ENCODE measurements at regions not wholly inside any gene's neighbourhood (a gene's known extent, or its start where the extent isn't known, plus 50 kb on each side); places are given as distances from the start of the nearest gene placed in this dataset.

GRCh38 chr11:28547321-28547741 is 439.1 kb downstream of the METTL15 start:
- Histone ChIP-seq H3K4me3 (ENCODE audit: low read depth, low read length) (no peak overlapping the region), H3K27me3 (ENCODE audit: control insufficient read depth, insufficient read depth, low read length) (no peaks in the 10 kb centered on the region), H3K36me3 (ENCODE audit: control insufficient read depth, insufficient read depth, low read length) (no peaks in the 10 kb centered on the region)
- POLR2A ChIA-PET: no interaction called here
- TF ChIP-seq CTCF (IDR thresholded peaks at IDR 0.05; ENCODE audit: insufficient read depth, low read depth, low read length): no peak
- DNase-seq (ENCODE audit: low read depth): no peak
- CTCF ChIA-PET: interaction anchor here (1.4 kb wide), 1 partner anchor 44 kb away, joined by 3 read pairs; no protein-coding TSS in a partner anchor

- no peak overlapping the region for H3K4me3 ChIP-seq (ENCODE audit: low read depth, low read length)
- H3K27me3 ChIP-seq (ENCODE audit: control insufficient read depth, insufficient read depth, low read length): no peaks in the 10 kb centered on the region
- ChIA-PET CTCF (no interaction called here), POLR2A (no interaction called here)
- no peak for TF ChIP-seq CTCF (IDR thresholded peaks at IDR 0.05; ENCODE audit: insufficient read depth, low read depth, low read length)
- DNase-seq (ENCODE audit: low read depth): no peak
- no peaks in the 10 kb centered on the region for H3K36me3 ChIP-seq (ENCODE audit: control insufficient read depth, insufficient read depth, low read length)
Measured at GRCh38 chr11:28545536-28545935, 437.3 kb downstream of the METTL15 start.

DNA sequence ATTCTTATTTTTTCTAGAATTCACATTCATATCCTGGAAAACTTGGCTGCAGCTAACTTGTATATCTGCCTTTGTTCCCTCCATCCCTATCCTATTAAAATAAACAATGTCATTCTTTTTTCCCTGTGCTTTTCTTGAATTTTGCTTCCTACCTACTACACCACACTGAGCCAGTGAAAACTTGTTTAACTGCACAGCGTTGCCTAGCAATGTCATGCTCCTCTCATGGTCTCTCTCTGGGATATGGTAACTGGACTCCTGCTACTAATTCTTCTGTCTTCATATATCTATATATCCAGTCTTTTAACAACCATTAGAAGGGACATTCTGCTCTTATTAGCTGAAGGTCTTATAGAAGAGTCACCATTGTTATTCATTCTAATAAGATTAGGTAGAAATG is 434.4 kb downstream of the METTL15 start:
- Histone ChIP-seq H3K36me3 (ENCODE audit: control insufficient read depth, insufficient read depth, low read length) (no peaks in the 10 kb centered on the region), H3K4me3 (ENCODE audit: low read depth, low read length) (no peak overlapping the region), H3K27me3 (ENCODE audit: control insufficient read depth, insufficient read depth, low read length) (no peaks in the 10 kb centered on the region)
- POLR2A ChIA-PET: interaction anchor here (0.7 kb wide), 1 partner anchor 11 kb away, joined by 4 read pairs; no protein-coding TSS in a partner anchor
- TF ChIP-seq CTCF (IDR thresholded peaks at IDR 0.05; ENCODE audit: insufficient read depth, low read depth, low read length): no peak
- CTCF ChIA-PET: interaction anchor here (1.1 to 1.6 kb wide), 2 partner anchors 11 to 13 kb away, joined by 3 to 4 read pairs; no protein-coding TSS in a partner anchor
- DNase-seq (ENCODE audit: low read depth): no peak

DNA sequence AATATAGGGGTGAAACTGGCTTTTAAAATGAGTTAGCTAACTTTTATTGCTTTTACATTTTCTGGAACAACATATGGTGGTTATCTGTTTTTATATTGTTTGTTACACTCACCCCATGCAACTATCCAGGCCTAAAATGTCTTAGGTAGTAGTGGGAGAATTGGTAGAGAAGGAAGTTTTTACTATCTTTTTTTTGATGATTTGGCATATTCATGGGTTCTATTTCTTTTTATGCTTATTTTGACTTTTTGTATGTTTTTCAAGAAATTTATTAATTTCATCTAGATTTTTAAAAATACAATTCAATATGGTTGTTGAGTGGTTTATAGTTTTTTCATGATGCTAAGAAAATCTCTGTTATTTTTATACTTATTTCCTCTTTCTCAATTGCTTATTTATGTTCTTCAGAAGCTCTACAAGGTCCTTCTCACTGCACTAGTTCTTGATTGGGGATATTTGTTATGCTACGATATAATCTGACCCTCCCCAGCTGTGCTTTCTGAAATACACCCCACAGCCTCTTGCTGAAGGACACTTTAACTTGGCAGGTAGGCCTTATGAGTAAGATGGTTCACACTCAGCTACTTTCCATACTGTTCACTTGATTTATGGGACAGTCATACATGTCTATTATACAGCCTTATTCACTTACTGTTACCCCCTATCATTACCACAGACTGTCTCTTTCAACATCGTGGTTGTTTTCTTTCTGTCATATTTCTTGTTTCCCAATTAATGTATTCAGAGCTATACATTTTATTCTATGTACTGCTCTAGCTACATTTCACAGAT is 431.2 kb downstream of the METTL15 start:
- POLR2A ChIA-PET: no interaction called here
- DNase-seq (ENCODE audit: low read depth): no peak
- Histone ChIP-seq H3K36me3 (ENCODE audit: control insufficient read depth, insufficient read depth, low read length) (no peaks in the 10 kb centered on the region), H3K27me3 (ENCODE audit: control insufficient read depth, insufficient read depth, low read length) (no peaks in the 10 kb centered on the region), H3K4me3 (ENCODE audit: low read depth, low read length) (no peak overlapping the region)
- CTCF ChIA-PET: interaction anchor here (1.8 kb wide), 1 partner anchor 15 kb away, joined by 6 read pairs; no protein-coding TSS in a partner anchor
- TF ChIP-seq CTCF (IDR thresholded peaks at IDR 0.05; ENCODE audit: insufficient read depth, low read depth, low read length): no peak

DNA sequence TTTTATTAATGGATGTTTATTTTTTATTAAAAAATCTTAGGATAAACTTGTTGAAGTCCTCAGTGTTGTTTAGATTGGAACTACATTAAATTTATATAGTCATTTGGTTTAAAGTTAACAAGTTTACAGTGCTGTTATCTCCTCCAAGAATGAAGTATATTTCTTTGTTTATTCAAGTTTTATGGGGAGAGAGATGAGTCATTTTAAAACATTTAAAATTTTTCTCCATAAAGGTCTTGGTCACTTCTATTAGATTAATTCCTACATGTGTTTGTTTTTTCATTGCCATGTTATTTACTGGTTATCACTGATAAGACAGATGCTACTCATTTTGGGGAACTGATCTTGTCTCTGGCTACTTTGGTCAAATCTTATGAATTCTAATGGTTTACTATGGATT is 429.6 kb downstream of the METTL15 start:
- TF ChIP-seq CTCF (IDR thresholded peaks at IDR 0.05; ENCODE audit: insufficient read depth, low read depth, low read length): no peak
- CTCF ChIA-PET: no interaction called here
- POLR2A ChIA-PET: no interaction called here
- Histone ChIP-seq H3K36me3 (ENCODE audit: control insufficient read depth, insufficient read depth, low read length) (no peaks in the 10 kb centered on the region), H3K4me3 (ENCODE audit: low read depth, low read length) (no peak overlapping the region), H3K27me3 (ENCODE audit: control insufficient read depth, insufficient read depth, low read length) (no peaks in the 10 kb centered on the region)
- peak; percentile 30 for DNase-seq (ENCODE audit: low read depth)
